Type B pancreatic cell (in vitro differentiated cells): ENCODE measurements at regions not wholly inside any gene's neighbourhood (a gene's known extent, or its start where the extent isn't known, plus 50 kb on each side); places are given as distances from the start of the nearest gene placed in this dataset.

ENCODE experiments used
- DNase-seq: peaks from one replicate; pipeline ENCODE4 v3.0.0; 2021; ENCODE audit warnings: mixed read lengths; ENCODE audit not compliant: unreplicated experiment; ENCODE audit errors: extremely low spot score
- H3K27ac Mint-ChIP-seq: 2 replicates; pipeline ENCODE4 v1.8.0; 2021; ENCODE audit warnings: mild to moderate bottlenecking, mixed read lengths
- H3K27me3 Mint-ChIP-seq: 2 replicates; pipeline ENCODE4 v1.8.0; 2021; ENCODE audit warnings: mixed read lengths
- H3K36me3 Mint-ChIP-seq: 2 replicates; pipeline ENCODE4 v1.8.0; 2021; ENCODE audit warnings: mixed read lengths
- H3K4me1 Mint-ChIP-seq: one replicate; pipeline ENCODE4 v1.8.0; 2021; ENCODE audit warnings: mixed read lengths; ENCODE audit not compliant: unreplicated experiment
- H3K4me3 Mint-ChIP-seq: 2 replicates; pipeline ENCODE4 v1.8.0; 2021; ENCODE audit warnings: mild to moderate bottlenecking, mixed read lengths
- H3K9me3 Mint-ChIP-seq: 2 replicates; pipeline ENCODE4 v1.8.0; 2021; ENCODE audit warnings: mixed read lengths
- CTCF ChIP-seq: fragments of 200-600 bp; sonication (generic); conservative IDR thresholded peaks from 2 replicates; pipeline ENCODE4 v1.5.0; 2021; ENCODE audit warnings: antibody characterized with exemption, mild to moderate bottlenecking

- DNase-seq = no peak
- Mint-ChIP-seq H3K27ac (no peak overlapping the region), H3K9me3 (peaks cover 4% of the 10 kb centered on the region), H3K27me3 (no peaks in the 10 kb centered on the region), H3K4me1 (no peaks in the 10 kb centered on the region), H3K36me3 (no peaks in the 10 kb centered on the region), H3K4me3 (no peak overlapping the region)
- no peak for TF ChIP-seq CTCF
These were observed 421.4 kb upstream of the B3GALT2 start for GRCh38 chr1:193607787-193608186.

GRCh38 chr1:193606035-193606434 is 419.6 kb upstream of the B3GALT2 start:
- Mint-ChIP-seq H3K27ac (no peak overlapping the region), H3K36me3 (no peaks in the 10 kb centered on the region), H3K4me3 (no peak overlapping the region), H3K9me3 (peaks cover 4% of the 10 kb centered on the region), H3K27me3 (no peaks in the 10 kb centered on the region), H3K4me1 (no peaks in the 10 kb centered on the region)
- no peak for TF ChIP-seq CTCF
- DNase-seq = no peak

- Mint-ChIP-seq H3K4me1 (no peaks in the 10 kb centered on the region), H3K4me3 (no peak overlapping the region), H3K27ac (no peak overlapping the region), H3K9me3 (no peaks in the 10 kb centered on the region), H3K27me3 (no peaks in the 10 kb centered on the region), H3K36me3 (no peaks in the 10 kb centered on the region)
- no peak for TF ChIP-seq CTCF
- DNase-seq = no peak
These were observed 416.3 kb upstream of the B3GALT2 start for GRCh38 chr1:193602705-193603104.

GRCh38 chr1:193593147-193593885 is 406.9 kb upstream of the B3GALT2 start:
- TF ChIP-seq CTCF = no peak
- Mint-ChIP-seq H3K4me3 (no peak overlapping the region), H3K9me3 (no peaks in the 10 kb centered on the region), H3K27me3 (no peaks in the 10 kb centered on the region), H3K27ac (no peak overlapping the region), H3K36me3 (no peaks in the 10 kb centered on the region), H3K4me1 (peaks cover 10% of the 10 kb centered on the region)
- no peak for DNase-seq

- TF ChIP-seq CTCF = no peak
- Mint-ChIP-seq H3K36me3 (no peaks in the 10 kb centered on the region), H3K27me3 (no peaks in the 10 kb centered on the region), H3K9me3 (no peaks in the 10 kb centered on the region), H3K4me3 (no peak overlapping the region), H3K4me1 (peaks cover 11% of the 10 kb centered on the region), H3K27ac (no peak overlapping the region)
- no peak for DNase-seq
These were observed 405.9 kb upstream of the B3GALT2 start for GRCh38 chr1:193592317-193592716.

- H3K9me3 Mint-ChIP-seq = no peaks in the 10 kb centered on the region
- H3K27ac Mint-ChIP-seq = no peak overlapping the region
- no peak for TF ChIP-seq CTCF
- H3K4me3 Mint-ChIP-seq = no peak overlapping the region
- no peaks in the 10 kb centered on the region for H3K27me3 Mint-ChIP-seq
- no peaks in the 10 kb centered on the region for H3K36me3 Mint-ChIP-seq
- DNase-seq = no peak
- peaks cover 11% of the 10 kb centered on the region for H3K4me1 Mint-ChIP-seq
These were observed 403.7 kb upstream of the B3GALT2 start for GRCh38 chr1:193590102-193590501.
